GM12878 (cell line): ENCODE measurements at regions not wholly inside any gene's neighbourhood (a gene's known extent, or its start where the extent isn't known, plus 50 kb on each side); places are given as distances from the start of the nearest gene placed in this dataset.

Experiments
- CHD2 ChIP-seq: IDR thresholded peaks from 2 replicates; pipeline ENCODE4 v1.6.1; 2011; ENCODE audit warnings: low read depth, low read length, improper control_type of control experiment, borderline replicate concordance
- GABPA ChIP-seq: IDR thresholded peaks from 2 replicates; pipeline ENCODE4 v1.6.1; 2014; ENCODE audit warnings: antibody characterized with exemption, low read depth, mild to moderate bottlenecking, inconsistent platforms
- RELA ChIP-seq: fragments of 450-650 bp; IDR thresholded peaks from 2 replicates; pipeline ENCODE4 v1.8.0; 2014; ENCODE audit warnings: borderline replicate concordance; ENCODE audit not compliant: partially characterized antibody
- SMC3 ChIP-seq: IDR thresholded peaks from 2 replicates; pipeline ENCODE4 v1.6.1; 2011; ENCODE audit warnings: low read length, improper control_type of control experiment, borderline replicate concordance
- ZNF274 ChIP-seq: IDR thresholded peaks from one replicate; pipeline ENCODE4 v1.8.0; 2011; ENCODE audit not compliant: insufficient read length, insufficient read depth
- ZNF384 ChIP-seq: IDR thresholded peaks from 2 replicates; pipeline ENCODE4 v1.6.1; 2012; ENCODE audit warnings: low read depth, mild to moderate bottlenecking, low read length, improper control_type of control experiment, borderline replicate concordance
- TF ChIP-seq, protein P1 (sequence below): IDR thresholded peaks from 2 replicates; pipeline ENCODE4 v1.6.1; 2011; ENCODE audit warnings: borderline replicate concordance, low read depth, mild to moderate bottlenecking, moderate library complexity, low read length; ENCODE audit not compliant: insufficient read depth, poor library complexity, severe bottlenecking
- TF ChIP-seq, protein P2 (sequence below): IDR thresholded peaks from 2 replicates; pipeline ENCODE4 v1.6.1; 2012; ENCODE audit warnings: improper control_type of control experiment, low read depth, low read length; ENCODE audit not compliant: insufficient replicate concordance
- TF ChIP-seq, protein P3 (sequence below): fragments of 450-650 bp; formaldehyde crosslinking; IDR thresholded peaks from 2 replicates; pipeline ENCODE4 v1.5.0; 2022; ENCODE audit warnings: mild to moderate bottlenecking, missing genetic modification characterization

DNA sequence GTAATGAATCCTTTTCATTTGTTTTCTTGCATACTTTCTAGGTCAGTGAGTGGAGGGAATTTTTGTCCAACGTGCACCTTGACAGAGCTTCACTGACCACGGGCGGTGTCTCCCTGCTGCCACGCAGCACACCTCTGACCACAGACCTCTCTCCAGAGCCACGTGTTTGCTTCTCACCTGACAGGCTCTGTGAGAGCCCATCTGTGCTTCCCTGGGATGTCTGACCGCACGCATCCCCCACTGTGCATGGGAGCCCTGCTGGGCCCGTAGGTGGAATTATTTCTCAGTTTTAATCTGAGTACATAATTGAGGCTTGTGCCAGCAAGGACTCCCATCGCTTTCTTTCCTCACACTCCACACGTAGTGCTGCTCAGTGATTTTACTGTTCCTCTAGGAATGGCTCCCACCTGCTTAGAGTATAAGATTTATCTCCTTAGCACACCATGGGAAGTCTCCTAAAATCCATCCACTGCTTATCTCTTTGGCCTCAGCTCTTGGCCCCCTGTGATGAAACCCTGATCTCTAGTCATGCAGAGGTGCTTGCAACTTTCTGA lies 482.6 kb downstream of the TSN start (continued):
- TF ChIP-seq, protein P1, sequence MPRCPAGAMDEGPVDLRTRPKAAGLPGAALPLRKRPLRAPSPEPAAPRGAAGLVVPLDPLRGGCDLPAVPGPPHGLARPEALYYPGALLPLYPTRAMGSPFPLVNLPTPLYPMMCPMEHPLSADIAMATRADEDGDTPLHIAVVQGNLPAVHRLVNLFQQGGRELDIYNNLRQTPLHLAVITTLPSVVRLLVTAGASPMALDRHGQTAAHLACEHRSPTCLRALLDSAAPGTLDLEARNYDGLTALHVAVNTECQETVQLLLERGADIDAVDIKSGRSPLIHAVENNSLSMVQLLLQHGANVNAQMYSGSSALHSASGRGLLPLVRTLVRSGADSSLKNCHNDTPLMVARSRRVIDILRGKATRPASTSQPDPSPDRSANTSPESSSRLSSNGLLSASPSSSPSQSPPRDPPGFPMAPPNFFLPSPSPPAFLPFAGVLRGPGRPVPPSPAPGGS, result no peak
- TF ChIP-seq SMC3, result no peak
- TF ChIP-seq, protein P2, sequence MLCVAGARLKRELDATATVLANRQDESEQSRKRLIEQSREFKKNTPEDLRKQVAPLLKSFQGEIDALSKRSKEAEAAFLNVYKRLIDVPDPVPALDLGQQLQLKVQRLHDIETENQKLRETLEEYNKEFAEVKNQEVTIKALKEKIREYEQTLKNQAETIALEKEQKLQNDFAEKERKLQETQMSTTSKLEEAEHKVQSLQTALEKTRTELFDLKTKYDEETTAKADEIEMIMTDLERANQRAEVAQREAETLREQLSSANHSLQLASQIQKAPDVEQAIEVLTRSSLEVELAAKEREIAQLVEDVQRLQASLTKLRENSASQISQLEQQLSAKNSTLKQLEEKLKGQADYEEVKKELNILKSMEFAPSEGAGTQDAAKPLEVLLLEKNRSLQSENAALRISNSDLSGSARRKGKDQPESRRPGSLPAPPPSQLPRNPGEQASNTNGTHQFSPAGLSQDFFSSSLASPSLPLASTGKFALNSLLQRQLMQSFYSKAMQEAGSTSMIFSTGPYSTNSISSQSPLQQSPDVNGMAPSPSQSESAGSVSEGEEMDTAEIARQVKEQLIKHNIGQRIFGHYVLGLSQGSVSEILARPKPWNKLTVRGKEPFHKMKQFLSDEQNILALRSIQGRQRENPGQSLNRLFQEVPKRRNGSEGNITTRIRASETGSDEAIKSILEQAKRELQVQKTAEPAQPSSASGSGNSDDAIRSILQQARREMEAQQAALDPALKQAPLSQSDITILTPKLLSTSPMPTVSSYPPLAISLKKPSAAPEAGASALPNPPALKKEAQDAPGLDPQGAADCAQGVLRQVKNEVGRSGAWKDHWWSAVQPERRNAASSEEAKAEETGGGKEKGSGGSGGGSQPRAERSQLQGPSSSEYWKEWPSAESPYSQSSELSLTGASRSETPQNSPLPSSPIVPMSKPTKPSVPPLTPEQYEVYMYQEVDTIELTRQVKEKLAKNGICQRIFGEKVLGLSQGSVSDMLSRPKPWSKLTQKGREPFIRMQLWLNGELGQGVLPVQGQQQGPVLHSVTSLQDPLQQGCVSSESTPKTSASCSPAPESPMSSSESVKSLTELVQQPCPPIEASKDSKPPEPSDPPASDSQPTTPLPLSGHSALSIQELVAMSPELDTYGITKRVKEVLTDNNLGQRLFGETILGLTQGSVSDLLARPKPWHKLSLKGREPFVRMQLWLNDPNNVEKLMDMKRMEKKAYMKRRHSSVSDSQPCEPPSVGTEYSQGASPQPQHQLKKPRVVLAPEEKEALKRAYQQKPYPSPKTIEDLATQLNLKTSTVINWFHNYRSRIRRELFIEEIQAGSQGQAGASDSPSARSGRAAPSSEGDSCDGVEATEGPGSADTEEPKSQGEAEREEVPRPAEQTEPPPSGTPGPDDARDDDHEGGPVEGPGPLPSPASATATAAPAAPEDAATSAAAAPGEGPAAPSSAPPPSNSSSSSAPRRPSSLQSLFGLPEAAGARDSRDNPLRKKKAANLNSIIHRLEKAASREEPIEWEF, result no peak
- no peak for TF ChIP-seq RELA
- TF ChIP-seq, protein P3, sequence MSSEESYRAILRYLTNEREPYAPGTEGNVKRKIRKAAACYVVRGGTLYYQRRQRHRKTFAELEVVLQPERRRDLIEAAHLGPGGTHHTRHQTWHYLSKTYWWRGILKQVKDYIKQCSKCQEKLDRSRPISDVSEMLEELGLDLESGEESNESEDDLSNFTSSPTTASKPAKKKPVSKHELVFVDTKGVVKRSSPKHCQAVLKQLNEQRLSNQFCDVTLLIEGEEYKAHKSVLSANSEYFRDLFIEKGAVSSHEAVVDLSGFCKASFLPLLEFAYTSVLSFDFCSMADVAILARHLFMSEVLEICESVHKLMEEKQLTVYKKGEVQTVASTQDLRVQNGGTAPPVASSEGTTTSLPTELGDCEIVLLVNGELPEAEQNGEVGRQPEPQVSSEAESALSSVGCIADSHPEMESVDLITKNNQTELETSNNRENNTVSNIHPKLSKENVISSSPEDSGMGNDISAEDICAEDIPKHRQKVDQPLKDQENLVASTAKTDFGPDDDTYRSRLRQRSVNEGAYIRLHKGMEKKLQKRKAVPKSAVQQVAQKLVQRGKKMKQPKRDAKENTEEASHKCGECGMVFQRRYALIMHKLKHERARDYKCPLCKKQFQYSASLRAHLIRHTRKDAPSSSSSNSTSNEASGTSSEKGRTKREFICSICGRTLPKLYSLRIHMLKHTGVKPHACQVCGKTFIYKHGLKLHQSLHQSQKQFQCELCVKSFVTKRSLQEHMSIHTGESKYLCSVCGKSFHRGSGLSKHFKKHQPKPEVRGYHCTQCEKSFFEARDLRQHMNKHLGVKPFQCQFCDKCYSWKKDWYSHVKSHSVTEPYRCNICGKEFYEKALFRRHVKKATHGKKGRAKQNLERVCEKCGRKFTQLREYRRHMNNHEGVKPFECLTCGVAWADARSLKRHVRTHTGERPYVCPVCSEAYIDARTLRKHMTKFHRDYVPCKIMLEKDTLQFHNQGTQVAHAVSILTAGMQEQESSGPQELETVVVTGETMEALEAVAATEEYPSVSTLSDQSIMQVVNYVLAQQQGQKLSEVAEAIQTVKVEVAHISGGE (CRISPR knock-in tag), result no peak
- no peak for TF ChIP-seq CHD2
- TF ChIP-seq ZNF384, result no peak
- no peak for TF ChIP-seq ZNF274
- TF ChIP-seq GABPA, result no peak
